Esophagus squamous epithelium (tissue), 4 donors: ENCODE measurements at regions not wholly inside any gene's neighbourhood (a gene's known extent, or its start where the extent isn't known, plus 50 kb on each side); places are given as distances from the start of the nearest gene placed in this dataset.

Experiments
- POLR2A ChIP-seq, 4 donors: fragments of 450-650 bp; IDR thresholded peaks; one replicate each; pipeline ENCODE4 v1.6.1; 2017; ENCODE audit warnings: antibody characterized with exemption in 4 of 4, mild to moderate bottlenecking in 4 of 4, moderate library complexity in 3 of 4
- TF ChIP-seq, protein P1 (sequence below), 6 experiments: fragments of 450-650 bp in 4 of 6; fragments of 200-600 bp in 2 of 6; sonication (generic) in 2 of 6; IDR thresholded peaks; one replicate each; pipeline ENCODE4 v1.5.1; 2016 to 2019; ENCODE audit warnings: antibody characterized with exemption in 6 of 6, mild to moderate bottlenecking in 4 of 6, moderate library complexity in 4 of 6

DNA sequence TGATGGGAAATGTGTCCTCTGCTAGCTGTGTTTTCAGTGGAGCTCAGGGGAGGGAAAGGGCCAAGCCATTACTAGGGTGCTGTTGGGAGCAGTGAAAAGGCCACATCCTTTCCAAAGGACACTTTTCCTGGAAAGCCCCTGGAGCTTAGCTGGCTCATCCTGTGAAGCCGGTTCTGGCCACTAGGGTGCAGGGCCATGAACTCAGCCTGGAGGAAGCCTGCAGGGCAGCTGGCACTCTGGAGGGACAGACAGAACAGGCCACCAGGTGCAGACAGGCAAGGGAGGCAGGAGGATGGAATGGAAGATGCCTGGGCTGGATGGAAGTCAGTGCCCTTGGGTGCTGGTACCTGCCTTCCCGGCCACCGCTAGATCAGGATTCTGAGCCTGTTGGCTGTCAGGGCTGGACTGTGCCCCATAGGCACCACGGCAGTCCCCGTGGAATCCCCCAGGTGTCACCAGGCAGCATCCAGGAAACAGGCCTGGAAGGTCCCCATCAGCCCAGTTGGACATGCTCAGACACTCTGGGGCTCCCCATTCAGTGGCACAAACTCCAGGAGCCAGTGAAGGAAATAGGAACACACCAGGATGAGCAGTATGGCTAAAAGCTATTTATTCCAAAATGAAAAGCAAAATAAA, 76.2 kb upstream of the C2CD4B start:
- TF ChIP-seq, protein P1, sequence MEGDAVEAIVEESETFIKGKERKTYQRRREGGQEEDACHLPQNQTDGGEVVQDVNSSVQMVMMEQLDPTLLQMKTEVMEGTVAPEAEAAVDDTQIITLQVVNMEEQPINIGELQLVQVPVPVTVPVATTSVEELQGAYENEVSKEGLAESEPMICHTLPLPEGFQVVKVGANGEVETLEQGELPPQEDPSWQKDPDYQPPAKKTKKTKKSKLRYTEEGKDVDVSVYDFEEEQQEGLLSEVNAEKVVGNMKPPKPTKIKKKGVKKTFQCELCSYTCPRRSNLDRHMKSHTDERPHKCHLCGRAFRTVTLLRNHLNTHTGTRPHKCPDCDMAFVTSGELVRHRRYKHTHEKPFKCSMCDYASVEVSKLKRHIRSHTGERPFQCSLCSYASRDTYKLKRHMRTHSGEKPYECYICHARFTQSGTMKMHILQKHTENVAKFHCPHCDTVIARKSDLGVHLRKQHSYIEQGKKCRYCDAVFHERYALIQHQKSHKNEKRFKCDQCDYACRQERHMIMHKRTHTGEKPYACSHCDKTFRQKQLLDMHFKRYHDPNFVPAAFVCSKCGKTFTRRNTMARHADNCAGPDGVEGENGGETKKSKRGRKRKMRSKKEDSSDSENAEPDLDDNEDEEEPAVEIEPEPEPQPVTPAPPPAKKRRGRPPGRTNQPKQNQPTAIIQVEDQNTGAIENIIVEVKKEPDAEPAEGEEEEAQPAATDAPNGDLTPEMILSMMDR (IDR thresholded peaks at IDR 0.05) = peak in 1 of 6 experiments; percentile 32
- TF ChIP-seq POLR2A (IDR thresholded peaks at IDR 0.05) = no peak
